Spleen (tissue), 7 donors: ENCODE measurements at regions not wholly inside any gene's neighbourhood (a gene's known extent, or its start where the extent isn't known, plus 50 kb on each side); places are given as distances from the start of the nearest gene placed in this dataset.

Experiments used
- CTCF ChIP-seq, 11 experiments: fragments of 200-600 bp in 7 of 11; fragments of 450-650 bp in 4 of 11; sonication (generic) in 4 of 11; IDR thresholded peaks in 8 of 11; conservative IDR thresholded peaks in 3 of 11; 1 replicate in 7 of 11; 2 replicates in 4 of 11; pipeline versions ENCODE4 v1.4.0 to v1.8.0; 2016 to 2021; ENCODE audit warnings: antibody characterized with exemption in 11 of 11, inconsistent platforms in 4 of 11, mild to moderate bottlenecking in 1 of 11
- POLR2A ChIP-seq, 3 donors: fragments of 450-650 bp; IDR thresholded peaks; one replicate each; pipeline ENCODE4 v1.5.1; 2017; ENCODE audit warnings: antibody characterized with exemption in 3 of 3, mild to moderate bottlenecking in 1 of 3
- donor health status: DM: no; HTN: no; CAD: no; lungs with moderate emphysema.
- donor health status: DM: no; HTN: no; CAD: no.
- donor health status: DM: no; HTN: no; CAD: no.

- TF ChIP-seq CTCF (IDR thresholded peaks at IDR 0.05 in 8 of 11, conservative IDR thresholded peaks at IDR 0.05 in 3 of 11) (peak in 10 of 11 experiments; percentile 10 to 58 (median 47)), POLR2A (IDR thresholded peaks at IDR 0.05) (no peak)
Measured at GRCh38 chrX:58025979-58026378, 115.7 kb upstream of the ZXDA start.
